Mammary epithelial cell (primary cell): ENCODE measurements at regions not wholly inside any gene's neighbourhood (a gene's known extent, or its start where the extent isn't known, plus 50 kb on each side); places are given as distances from the start of the nearest gene placed in this dataset.

ENCODE experiments used
- CTCF ChIP-seq, 2 donors: IDR thresholded peaks in 1 of 2; conservative IDR thresholded peaks in 1 of 2; 2 replicates each; pipeline ENCODE4 v1.5.1; 2011 to 2012; ENCODE audit warnings: inconsistent platforms in 2 of 2, low read length in 2 of 2, mild to moderate bottlenecking in 2 of 2, control low read depth in 1 of 2, low read depth in 1 of 2; ENCODE audit not compliant: insufficient read depth in 1 of 2; ENCODE audit errors: extremely low read depth in 1 of 2
- EZH2 ChIP-seq: IDR thresholded peaks from 2 replicates; pipeline ENCODE4 v1.6.1; 2012; ENCODE audit warnings: low read length, inconsistent platforms, borderline replicate concordance

GRCh38 chr2:215742021-215742420, 271.3 kb downstream of the MREG start:
- TF ChIP-seq CTCF (conservative IDR thresholded peaks at IDR 0.05 in 1 of 2, IDR thresholded peaks at IDR 0.05 in 1 of 2; ENCODE audit: extremely low read depth in 1 of 2, insufficient read depth in 1 of 2, low read depth in 1 of 2, low read length in 2 of 2) (no peak), EZH2 (no peak)
